ENCODE measurements at regions not wholly inside any gene's neighbourhood (a gene's known extent, or its start where the extent isn't known, plus 50 kb on each side); places are given as distances from the start of the nearest gene placed in this dataset.

DNA sequence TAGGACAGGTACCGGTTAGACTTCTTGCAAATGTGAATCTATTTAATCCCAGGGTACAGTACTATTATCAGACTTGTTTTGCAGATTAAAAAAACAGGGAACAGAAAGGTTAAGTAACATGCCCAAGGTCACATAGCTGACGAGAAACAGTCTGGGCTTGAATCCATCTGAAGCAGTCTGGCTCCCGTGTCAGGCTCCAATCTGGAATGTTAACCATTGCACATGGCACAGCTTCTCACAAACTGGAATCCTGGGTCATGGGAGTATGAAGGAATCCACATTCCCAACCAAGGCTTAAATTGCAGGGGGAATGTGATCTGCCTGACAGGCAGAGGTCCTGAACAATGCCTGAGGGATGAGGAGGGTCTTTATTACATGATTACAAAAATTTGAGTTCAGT lies 187.5 kb upstream of the SPTLC3 start:
- 55% methylated on average over 3 of the region's 3 CpGs for WGBS
- H3K27me3 ChIP-seq (ENCODE audit: control insufficient read depth in 4 of 4, insufficient read depth in 4 of 4, low read length in 3 of 4), result peaks cover 0 to 3% (median 0%) of the 10 kb centered on the region in 4 donors
- H3K27ac ChIP-seq (ENCODE audit: low read depth in 1 of 2, low read length in 2 of 2), result no peak overlapping the region
- H3K4me1 ChIP-seq (ENCODE audit: control insufficient read depth in 4 of 4, insufficient read depth in 4 of 4, low read length in 3 of 4), result no peaks in the 10 kb centered on the region
- no peak overlapping the region for H3K4me3 ChIP-seq (ENCODE audit: low read depth in 1 of 3, low read length in 3 of 3)
- no peak for DNase-seq (ENCODE audit: low spot score)
- TF ChIP-seq GABPA (IDR thresholded peaks at IDR 0.05 in 1 of 2, conservative IDR thresholded peaks at IDR 0.05 in 1 of 2) (no peak), EGR1 (IDR thresholded peaks at IDR 0.05; ENCODE audit: low read depth in 2 of 2) (no peak), HNF4A (conservative IDR thresholded peaks at IDR 0.05) (no peak), RAD21 (IDR thresholded peaks at IDR 0.05) (no peak), TAF1 (conservative IDR thresholded peaks at IDR 0.05) (no peak), JUND (IDR thresholded peaks at IDR 0.05) (no peak), NR2F2 (IDR thresholded peaks at IDR 0.05) (no peak)
- H3K36me3 ChIP-seq (ENCODE audit: control insufficient read depth in 4 of 4, insufficient read depth in 3 of 4, low read depth in 1 of 4, low read length in 3 of 4), result no peaks in the 10 kb centered on the region
- no peak overlapping the region for H3K9ac ChIP-seq (ENCODE audit: low read depth in 1 of 2, low read length in 2 of 2)
- no peaks in the 10 kb centered on the region for H3K9me3 ChIP-seq (ENCODE audit: control insufficient read depth in 4 of 4, low read length in 3 of 4)

DNA sequence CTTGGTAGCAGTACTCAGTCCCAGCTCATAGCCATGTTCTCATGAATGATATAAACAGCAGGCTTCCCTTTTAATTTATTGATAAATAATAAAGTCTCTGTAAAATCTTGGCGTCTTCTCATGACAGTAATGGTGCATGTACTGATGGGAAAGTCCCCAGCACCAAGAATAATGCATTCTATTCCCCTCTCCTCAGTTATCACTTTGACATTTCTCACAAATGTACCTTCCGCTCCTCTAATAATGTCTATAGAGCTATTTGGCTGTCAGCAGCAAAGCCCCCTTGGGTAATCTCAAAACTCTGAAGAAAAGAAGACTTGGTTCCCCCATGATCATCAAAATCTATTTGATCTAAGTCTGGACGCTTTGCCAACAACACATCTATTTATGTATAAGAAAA lies 185.0 kb upstream of the SPTLC3 start:
- Histone ChIP-seq H3K4me3 (ENCODE audit: low read depth in 1 of 3, low read length in 3 of 3) (no peak overlapping the region), H3K27ac (ENCODE audit: low read depth in 1 of 2, low read length in 2 of 2) (no peak overlapping the region), H3K9me3 (ENCODE audit: control insufficient read depth in 4 of 4, low read length in 3 of 4) (no peaks in the 10 kb centered on the region), H3K36me3 (ENCODE audit: control insufficient read depth in 4 of 4, insufficient read depth in 3 of 4, low read depth in 1 of 4, low read length in 3 of 4) (no peaks in the 10 kb centered on the region), H3K9ac (ENCODE audit: low read depth in 1 of 2, low read length in 2 of 2) (no peak overlapping the region), H3K4me1 (ENCODE audit: control insufficient read depth in 4 of 4, insufficient read depth in 4 of 4, low read length in 3 of 4) (no peaks in the 10 kb centered on the region), H3K27me3 (ENCODE audit: control insufficient read depth in 4 of 4, insufficient read depth in 4 of 4, low read length in 3 of 4) (peaks cover 0 to 3% (median 0%) of the 10 kb centered on the region in 4 donors)
- 72% methylated on average over 3 of the region's 3 CpGs for WGBS
- no peak for TF ChIP-seq FOXA2 (IDR thresholded peaks at IDR 0.05)
- no peak for TF ChIP-seq RXRA (IDR thresholded peaks at IDR 0.05)
- no peak for TF ChIP-seq JUND (IDR thresholded peaks at IDR 0.05)
- no peak for TF ChIP-seq YY1 (IDR thresholded peaks at IDR 0.05)
- no peak for DNase-seq (ENCODE audit: low spot score)

- H3K36me3 ChIP-seq (ENCODE audit: control insufficient read depth in 4 of 4, insufficient read depth in 3 of 4, low read depth in 1 of 4, low read length in 3 of 4), result no peaks in the 10 kb centered on the region
- H3K4me3 ChIP-seq (ENCODE audit: low read depth in 1 of 3, low read length in 3 of 3), result no peak overlapping the region
- no peak overlapping the region for H3K27ac ChIP-seq (ENCODE audit: low read depth in 1 of 2, low read length in 2 of 2)
- no peak for DNase-seq (ENCODE audit: low spot score)
- no peaks in the 10 kb centered on the region for H3K9me3 ChIP-seq (ENCODE audit: control insufficient read depth in 4 of 4, low read length in 3 of 4)
- no peaks in the 10 kb centered on the region for H3K4me1 ChIP-seq (ENCODE audit: control insufficient read depth in 4 of 4, insufficient read depth in 4 of 4, low read length in 3 of 4)
- peaks cover 0 to 3% (median 0%) of the 10 kb centered on the region in 4 donors for H3K27me3 ChIP-seq (ENCODE audit: control insufficient read depth in 4 of 4, insufficient read depth in 4 of 4, low read length in 3 of 4)
- TF ChIP-seq MAX (IDR thresholded peaks at IDR 0.05), result no peak
- no peak for TF ChIP-seq ATF3 (IDR thresholded peaks at IDR 0.05)
- no peak for TF ChIP-seq FOXA2 (IDR thresholded peaks at IDR 0.05)
- TF ChIP-seq HNF4A (conservative IDR thresholded peaks at IDR 0.05), result no peak
- no peak for TF ChIP-seq HNF4G (IDR thresholded peaks at IDR 0.05)
- TF ChIP-seq REST (IDR thresholded peaks at IDR 0.05), result no peak
- no peak for TF ChIP-seq NR2F2 (IDR thresholded peaks at IDR 0.05)
- no peak for TF ChIP-seq TAF1 (conservative IDR thresholded peaks at IDR 0.05)
- no peak for TF ChIP-seq SP1 (IDR thresholded peaks at IDR 0.05)
- TF ChIP-seq FOXA1 (IDR thresholded peaks at IDR 0.05), result no peak
- no peak for TF ChIP-seq GABPA (IDR thresholded peaks at IDR 0.05 in 1 of 2, conservative IDR thresholded peaks at IDR 0.05 in 1 of 2)
- no peak for TF ChIP-seq EGR1 (IDR thresholded peaks at IDR 0.05; ENCODE audit: low read depth in 2 of 2)
- no peak for TF ChIP-seq RAD21 (IDR thresholded peaks at IDR 0.05)
- TF ChIP-seq JUND (IDR thresholded peaks at IDR 0.05), result no peak
- TF ChIP-seq RXRA (IDR thresholded peaks at IDR 0.05), result no peak
- TF ChIP-seq, protein P1, sequence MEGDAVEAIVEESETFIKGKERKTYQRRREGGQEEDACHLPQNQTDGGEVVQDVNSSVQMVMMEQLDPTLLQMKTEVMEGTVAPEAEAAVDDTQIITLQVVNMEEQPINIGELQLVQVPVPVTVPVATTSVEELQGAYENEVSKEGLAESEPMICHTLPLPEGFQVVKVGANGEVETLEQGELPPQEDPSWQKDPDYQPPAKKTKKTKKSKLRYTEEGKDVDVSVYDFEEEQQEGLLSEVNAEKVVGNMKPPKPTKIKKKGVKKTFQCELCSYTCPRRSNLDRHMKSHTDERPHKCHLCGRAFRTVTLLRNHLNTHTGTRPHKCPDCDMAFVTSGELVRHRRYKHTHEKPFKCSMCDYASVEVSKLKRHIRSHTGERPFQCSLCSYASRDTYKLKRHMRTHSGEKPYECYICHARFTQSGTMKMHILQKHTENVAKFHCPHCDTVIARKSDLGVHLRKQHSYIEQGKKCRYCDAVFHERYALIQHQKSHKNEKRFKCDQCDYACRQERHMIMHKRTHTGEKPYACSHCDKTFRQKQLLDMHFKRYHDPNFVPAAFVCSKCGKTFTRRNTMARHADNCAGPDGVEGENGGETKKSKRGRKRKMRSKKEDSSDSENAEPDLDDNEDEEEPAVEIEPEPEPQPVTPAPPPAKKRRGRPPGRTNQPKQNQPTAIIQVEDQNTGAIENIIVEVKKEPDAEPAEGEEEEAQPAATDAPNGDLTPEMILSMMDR (IDR thresholded peaks at IDR 0.05; ENCODE audit: low read depth, low read length, missing input control), result no peak
- TF ChIP-seq, protein P2, sequence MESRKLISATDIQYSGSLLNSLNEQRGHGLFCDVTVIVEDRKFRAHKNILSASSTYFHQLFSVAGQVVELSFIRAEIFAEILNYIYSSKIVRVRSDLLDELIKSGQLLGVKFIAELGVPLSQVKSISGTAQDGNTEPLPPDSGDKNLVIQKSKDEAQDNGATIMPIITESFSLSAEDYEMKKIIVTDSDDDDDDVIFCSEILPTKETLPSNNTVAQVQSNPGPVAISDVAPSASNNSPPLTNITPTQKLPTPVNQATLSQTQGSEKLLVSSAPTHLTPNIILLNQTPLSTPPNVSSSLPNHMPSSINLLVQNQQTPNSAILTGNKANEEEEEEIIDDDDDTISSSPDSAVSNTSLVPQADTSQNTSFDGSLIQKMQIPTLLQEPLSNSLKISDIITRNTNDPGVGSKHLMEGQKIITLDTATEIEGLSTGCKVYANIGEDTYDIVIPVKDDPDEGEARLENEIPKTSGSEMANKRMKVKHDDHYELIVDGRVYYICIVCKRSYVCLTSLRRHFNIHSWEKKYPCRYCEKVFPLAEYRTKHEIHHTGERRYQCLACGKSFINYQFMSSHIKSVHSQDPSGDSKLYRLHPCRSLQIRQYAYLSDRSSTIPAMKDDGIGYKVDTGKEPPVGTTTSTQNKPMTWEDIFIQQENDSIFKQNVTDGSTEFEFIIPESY (IDR thresholded peaks at IDR 0.05), result no peak
- no peak for TF ChIP-seq YY1 (IDR thresholded peaks at IDR 0.05)
- WGBS, result 42% methylated on average over 6 of the region's 6 CpGs
- H3K9ac ChIP-seq (ENCODE audit: low read depth in 1 of 2, low read length in 2 of 2), result no peak overlapping the region
Measured at GRCh38 chr20:12824328-12825225, 184.2 kb upstream of the SPTLC3 start.
